Psoas muscle (tissue), 7 donors: ENCODE measurements at regions not wholly inside any gene's neighbourhood (a gene's known extent, or its start where the extent isn't known, plus 50 kb on each side); places are given as distances from the start of the nearest gene placed in this dataset.

ENCODE experiments used
- ATAC-seq, 4 donors: fragments of 200-7000 bp; cut with Tn5 transposase; one replicate each; pipeline ENCODE4 v1.9.1; 2020; ENCODE audit warnings: moderate library complexity in 3 of 4, mild to moderate bottlenecking in 2 of 4
- DNase-seq, 2 donors: peaks; one replicate each; pipeline ENCODE4 v3.0.0-alpha.2; 2020
- H3K27ac ChIP-seq: fragments of 200-600 bp; one replicate; pipeline ENCODE4 v1.8.0; 2022
- H3K27me3 ChIP-seq, 3 donors: fragments of 200-600 bp in 1 of 3; one replicate each; pipeline versions ENCODE4 v1.6.1 to v1.8.0; 2013 to 2022; ENCODE audit warnings: low read length in 2 of 3, mild to moderate bottlenecking in 2 of 3, moderate library complexity in 1 of 3; ENCODE audit not compliant: insufficient read depth in 3 of 3
- H3K36me3 ChIP-seq, 2 donors: fragments of 200-600 bp in 1 of 2; one replicate each; pipeline versions ENCODE4 v1.6.1 to v1.8.0; 2013 to 2022; ENCODE audit warnings: low read depth in 1 of 2, mild to moderate bottlenecking in 1 of 2, moderate library complexity in 1 of 2; ENCODE audit not compliant: insufficient read depth in 1 of 2
- H3K4me1 ChIP-seq: fragments of 200-600 bp; one replicate; pipeline ENCODE4 v1.8.0; 2022
- H3K4me3 ChIP-seq: fragments of 200-600 bp; one replicate; pipeline ENCODE4 v1.8.0; 2022; ENCODE audit warnings: mild to moderate bottlenecking
- H3K9me3 ChIP-seq: fragments of 200-600 bp; one replicate; pipeline ENCODE4 v1.8.0; 2022
- WGBS, 3 donors: extraction: QIAGEN DNeasy Blood & Tissue Kit; methylation state at CpG; one replicate each; pipeline versions ENCODE4 v1.1.6 to v1.1.7; 2013; 5-methylcytosine and 5-hydroxymethylcytosine counted together
- intact Hi-C, 2 donors: fragments of 100-400 bp; cut with DNase I; formaldehyde crosslinking; loops; one replicate each; pipeline versions ENCODE4 v1.11.0 to v1.14.2; 2022
- TF ChIP-seq, protein P1 (sequence below): fragments of 200-600 bp; IDR thresholded peaks from one replicate; pipeline ENCODE4 v1.8.0; 2022; ENCODE audit warnings: antibody characterized with exemption
- donor health status: healthy with polysubstance abuse.
- donor health status: DM: no; HTN: no; CAD: no; lungs with moderate emphysema.
- donor health status: Bipolar disorder and iron deficiency.
- donor health status: healthy.
- donor health status: DM: yes; HTN: yes; CAD: no.
- donor health status: DM: no; HTN: no; CAD: no.
- donor health status: DM: yes; HTN: yes; CAD: no.

DNA sequence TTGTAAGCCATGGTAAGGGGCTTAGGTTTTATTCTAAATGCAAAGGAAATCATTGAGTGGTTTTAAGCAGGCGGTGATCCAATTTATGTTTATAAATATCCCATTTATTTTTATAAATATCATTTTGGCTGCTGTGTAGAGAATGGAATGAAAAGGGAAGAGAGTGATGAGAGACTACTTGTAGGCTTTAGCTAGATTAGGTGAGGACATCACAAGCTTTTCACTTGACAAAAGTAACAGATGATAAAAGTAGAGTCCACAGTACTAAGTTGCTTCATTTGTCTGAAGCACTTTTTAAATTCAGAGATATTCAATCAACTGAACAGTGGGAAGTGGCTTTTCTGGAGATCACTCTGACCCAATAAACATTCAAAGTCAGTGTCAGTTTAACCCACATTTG is 65.4 kb upstream of the FSHR start:
- H3K36me3 ChIP-seq: no peaks in the 10 kb centered on the region
- 82 to 100% (median 83%) methylated on average over 1 of the region's 1 CpG for WGBS, 3 donors
- no peaks in the 10 kb centered on the region for H3K27me3 ChIP-seq
- TF ChIP-seq, protein P1, sequence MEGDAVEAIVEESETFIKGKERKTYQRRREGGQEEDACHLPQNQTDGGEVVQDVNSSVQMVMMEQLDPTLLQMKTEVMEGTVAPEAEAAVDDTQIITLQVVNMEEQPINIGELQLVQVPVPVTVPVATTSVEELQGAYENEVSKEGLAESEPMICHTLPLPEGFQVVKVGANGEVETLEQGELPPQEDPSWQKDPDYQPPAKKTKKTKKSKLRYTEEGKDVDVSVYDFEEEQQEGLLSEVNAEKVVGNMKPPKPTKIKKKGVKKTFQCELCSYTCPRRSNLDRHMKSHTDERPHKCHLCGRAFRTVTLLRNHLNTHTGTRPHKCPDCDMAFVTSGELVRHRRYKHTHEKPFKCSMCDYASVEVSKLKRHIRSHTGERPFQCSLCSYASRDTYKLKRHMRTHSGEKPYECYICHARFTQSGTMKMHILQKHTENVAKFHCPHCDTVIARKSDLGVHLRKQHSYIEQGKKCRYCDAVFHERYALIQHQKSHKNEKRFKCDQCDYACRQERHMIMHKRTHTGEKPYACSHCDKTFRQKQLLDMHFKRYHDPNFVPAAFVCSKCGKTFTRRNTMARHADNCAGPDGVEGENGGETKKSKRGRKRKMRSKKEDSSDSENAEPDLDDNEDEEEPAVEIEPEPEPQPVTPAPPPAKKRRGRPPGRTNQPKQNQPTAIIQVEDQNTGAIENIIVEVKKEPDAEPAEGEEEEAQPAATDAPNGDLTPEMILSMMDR: no peak
- ATAC-seq: no peak
- H3K9me3 ChIP-seq: no peaks in the 10 kb centered on the region
- no peak overlapping the region for H3K4me3 ChIP-seq
- H3K4me1 ChIP-seq: no peaks in the 10 kb centered on the region
- DNase-seq: no peak
- intact Hi-C loops: no loop called here
- no peak overlapping the region for H3K27ac ChIP-seq

DNA sequence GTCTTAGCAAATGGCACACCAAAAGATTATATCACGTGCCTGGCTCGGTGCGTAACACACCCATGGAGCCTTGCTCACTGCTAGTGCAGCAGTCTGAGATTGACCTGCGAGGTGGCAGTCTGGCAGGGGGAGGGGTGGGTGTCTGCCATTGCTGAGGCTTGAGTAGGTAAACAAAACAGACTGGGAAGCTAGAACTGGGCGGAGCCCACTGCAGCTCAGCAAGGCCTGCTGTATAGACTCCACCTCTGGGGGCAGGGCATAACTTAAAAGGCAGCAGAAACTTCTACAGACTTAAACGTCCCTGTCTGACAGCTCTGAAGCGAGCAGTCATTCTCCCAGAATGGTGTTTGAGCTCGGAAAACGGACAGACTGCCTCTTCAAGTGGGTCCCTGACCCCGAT is 55.9 kb upstream of the FSHR start:
- no peaks in the 10 kb centered on the region for H3K36me3 ChIP-seq
- 41 to 79% (median 69%) methylated on average over 10 of the region's 10 CpGs for WGBS, 3 donors
- no peaks in the 10 kb centered on the region for H3K27me3 ChIP-seq
- ATAC-seq: no peak
- no peak overlapping the region for H3K4me3 ChIP-seq
- H3K9me3 ChIP-seq: no peaks in the 10 kb centered on the region
- intact Hi-C loops: no loop called here
- TF ChIP-seq, protein P1: no peak
- no peak overlapping the region for H3K27ac ChIP-seq
- DNase-seq: no peak
- no peaks in the 10 kb centered on the region for H3K4me1 ChIP-seq

DNA sequence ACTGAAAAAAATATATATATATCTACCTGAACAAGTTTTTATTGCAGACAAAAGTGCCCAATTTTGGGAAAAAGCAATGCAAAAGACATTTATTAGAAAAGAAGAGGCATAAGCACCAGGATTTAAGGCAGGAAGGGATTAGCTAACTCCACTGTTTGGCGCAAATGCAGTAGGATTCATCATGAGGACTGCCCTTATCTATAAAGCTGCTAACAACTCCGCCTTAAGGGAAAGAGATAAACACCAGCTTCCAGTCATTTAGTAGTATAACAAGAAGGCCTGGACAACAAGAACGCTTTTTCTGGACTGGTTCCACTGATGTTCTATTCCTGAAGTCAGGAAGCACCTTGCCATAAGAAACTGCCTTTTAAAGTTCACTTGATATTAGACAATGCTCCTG is 52.9 kb upstream of the FSHR start:
- TF ChIP-seq, protein P1: no peak
- Histone ChIP-seq H3K27ac (no peak overlapping the region), H3K4me1 (no peaks in the 10 kb centered on the region), H3K27me3 (no peaks in the 10 kb centered on the region), H3K36me3 (no peaks in the 10 kb centered on the region), H3K9me3 (no peaks in the 10 kb centered on the region), H3K4me3 (no peak overlapping the region)
- 81 to 82% (median 82%) methylated on average over 3 of the region's 3 CpGs for WGBS, 3 donors
- ATAC-seq: no peak
- no peak for DNase-seq
- intact Hi-C loops: no loop called here
